GM21367 (cell line): ENCODE measurements at regions not wholly inside any gene's neighbourhood (a gene's known extent, or its start where the extent isn't known, plus 50 kb on each side); places are given as distances from the start of the nearest gene placed in this dataset.

Experiments used
- ATAC-seq: cut with Tn5 transposase; IDR thresholded peaks from one replicate; pipeline ENCODE4 v1.9.1; 2021; ENCODE audit not compliant: unreplicated experiment

- no peak for ATAC-seq
These were observed 388.9 kb downstream of the SH3GL2 start for GRCh38 chr9:17967731-17968130.

DNA sequence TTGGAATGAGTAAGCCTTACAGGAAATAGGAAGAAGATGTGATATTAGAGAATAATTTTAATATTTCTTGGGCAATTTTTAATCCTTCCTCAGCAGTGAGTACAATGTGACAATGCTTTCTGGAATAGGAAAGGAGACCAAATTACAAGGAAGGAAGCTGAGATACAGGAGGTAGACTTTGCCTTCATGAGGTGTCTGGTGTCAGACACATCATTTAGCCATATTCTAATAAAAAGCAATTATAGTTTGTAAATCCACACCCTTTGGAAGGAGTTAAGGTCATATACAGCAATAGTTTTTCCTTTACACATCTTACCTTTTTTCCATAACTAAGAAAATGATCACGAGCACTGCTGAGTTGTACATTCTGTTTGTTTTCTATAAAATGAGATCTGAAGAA is 390.4 kb downstream of the SH3GL2 start:
- ATAC-seq, result no peak

GRCh38 chr9:17970277-17970676 is 391.4 kb downstream of the SH3GL2 start:
- ATAC-seq, result no peak

GRCh38 chr9:17978773-17979172 is 399.9 kb downstream of the SH3GL2 start:
- no peak for ATAC-seq

- no peak for ATAC-seq
These were observed 407.7 kb downstream of the SH3GL2 start for GRCh38 chr9:17986595-17986994.

- ATAC-seq, result no peak
These were observed 408.3 kb downstream of the SH3GL2 start for GRCh38 chr9:17987189-17987588.

- ATAC-seq, result no peak
These were observed 409.6 kb downstream of the SH3GL2 start for GRCh38 chr9:17988489-17988888.

- ATAC-seq, result no peak
These were observed 411.7 kb downstream of the SH3GL2 start for GRCh38 chr9:17990602-17991001.

DNA sequence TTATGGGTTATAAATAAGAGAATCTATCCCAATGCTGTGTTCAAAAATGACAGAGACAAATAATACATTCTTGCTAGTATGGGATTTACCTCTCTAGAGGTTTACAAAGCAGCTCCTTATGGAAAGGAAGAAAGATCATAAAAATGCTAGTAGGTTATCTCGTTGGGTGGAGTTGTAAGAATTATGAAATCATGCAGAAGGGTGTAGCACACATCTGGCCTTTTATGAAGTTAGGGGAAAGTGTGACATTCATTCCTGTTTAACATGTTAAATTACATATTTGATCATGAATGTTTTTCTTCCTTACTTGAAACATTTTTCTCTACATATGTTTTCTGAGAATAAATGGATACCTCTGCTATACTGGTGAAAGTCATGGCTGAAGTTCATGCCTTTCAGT is 414.2 kb downstream of the SH3GL2 start:
- no peak for ATAC-seq

GRCh38 chr9:17994695-17995425 is 416.0 kb downstream of the SH3GL2 start:
- ATAC-seq, result no peak

GRCh38 chr9:17996728-17997127 is 417.9 kb downstream of the SH3GL2 start:
- no peak for ATAC-seq

DNA sequence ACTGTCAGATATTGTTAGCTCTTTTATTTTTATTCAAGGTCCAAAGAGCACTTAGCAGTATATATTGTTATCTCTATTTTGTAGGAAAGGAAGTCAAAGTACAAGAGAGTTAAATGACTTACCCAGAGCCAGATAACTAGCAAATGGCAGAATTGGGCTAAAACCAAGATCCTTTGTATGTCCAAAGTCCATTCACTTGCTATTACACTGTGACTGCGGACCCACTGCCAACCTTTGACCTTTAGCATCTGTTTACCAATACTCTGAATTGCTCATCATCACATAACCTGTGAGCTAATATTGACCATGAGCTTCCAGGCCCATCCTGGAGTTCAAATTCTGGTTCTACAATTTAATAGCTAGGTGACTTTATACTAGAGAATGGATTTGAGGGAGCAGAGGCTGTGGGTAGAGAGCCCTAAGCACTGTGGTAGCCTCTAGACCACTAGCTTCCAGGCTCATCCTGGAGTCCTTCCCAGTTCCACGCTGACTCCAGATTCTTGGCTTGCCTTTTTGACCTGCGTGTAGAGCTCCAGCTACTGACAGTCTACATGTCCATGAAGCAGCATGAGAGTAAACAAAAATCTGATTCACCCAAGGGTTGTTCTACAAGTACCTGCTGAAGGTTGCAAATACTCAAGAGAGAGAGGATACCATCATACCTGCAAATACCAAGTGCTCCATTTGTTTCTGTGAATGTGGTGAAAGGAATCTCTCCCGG is 424.0 kb downstream of the SH3GL2 start:
- ATAC-seq, result no peak

DNA sequence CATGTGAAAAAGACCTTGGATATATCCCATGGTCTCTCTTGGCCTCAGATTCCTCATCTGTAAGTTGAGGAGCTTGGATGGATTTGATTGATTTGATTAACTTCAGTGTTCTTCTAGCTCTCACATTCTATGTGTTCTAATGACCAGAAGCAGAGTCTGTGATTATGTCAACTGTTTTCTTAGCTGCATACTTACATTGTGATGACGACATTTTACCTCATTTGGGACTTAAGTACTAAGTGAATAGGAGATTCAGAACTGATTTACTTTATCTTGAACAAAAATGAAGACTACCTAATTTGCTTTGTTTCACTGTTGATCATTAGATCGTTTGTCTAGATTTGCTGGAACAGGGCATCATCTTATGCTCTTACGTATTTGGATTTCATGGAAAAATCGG is 427.7 kb downstream of the SH3GL2 start:
- no peak for ATAC-seq

GRCh38 chr9:18007621-18008020 is 428.8 kb downstream of the SH3GL2 start:
- ATAC-seq, result no peak

GRCh38 chr9:18009902-18010301 is 431.0 kb downstream of the SH3GL2 start:
- ATAC-seq, result no peak

- ATAC-seq, result no peak
These were observed 431.6 kb downstream of the SH3GL2 start for GRCh38 chr9:18010492-18010891.

- ATAC-seq, result no peak
These were observed 433.3 kb downstream of the SH3GL2 start for GRCh38 chr9:18012170-18012569.

DNA sequence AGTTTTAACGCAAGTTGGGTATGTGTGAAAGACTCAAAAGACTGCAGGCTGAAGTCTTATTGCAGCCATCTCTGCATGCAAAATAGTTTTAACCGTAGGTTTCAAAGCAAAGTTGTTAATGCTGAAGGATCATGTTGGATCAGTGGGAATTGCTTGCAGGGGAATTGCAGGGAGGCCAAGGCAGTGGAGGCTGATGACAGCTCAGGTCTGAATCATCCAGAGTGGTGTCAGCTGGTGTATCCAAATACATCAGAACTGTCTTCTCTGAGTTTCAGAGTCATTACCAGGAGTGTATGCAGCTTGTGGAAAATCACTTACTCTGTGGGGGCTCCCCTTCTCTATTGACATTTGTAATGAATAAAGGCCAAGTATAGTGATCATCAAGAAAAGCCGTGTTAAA is 435.7 kb downstream of the SH3GL2 start:
- no peak for ATAC-seq

DNA sequence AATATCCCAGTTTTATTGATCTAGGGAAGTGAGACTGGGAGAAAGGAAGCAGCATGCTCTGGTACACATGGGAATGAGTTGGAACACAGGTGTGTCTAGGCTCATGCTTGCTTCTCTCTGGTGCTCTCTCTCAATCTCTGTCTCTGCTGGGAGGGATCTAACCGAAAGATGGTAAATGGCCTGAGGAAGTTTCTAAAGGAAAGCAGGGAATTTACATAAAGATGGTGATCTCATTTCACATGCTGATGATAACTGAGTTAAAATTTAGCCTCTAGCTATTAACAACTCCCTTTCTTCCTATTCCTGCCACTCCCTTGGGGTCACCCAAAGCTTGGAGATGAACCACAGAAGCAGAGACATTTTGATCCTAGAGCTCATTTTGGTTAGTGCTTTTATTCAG is 436.2 kb downstream of the SH3GL2 start:
- ATAC-seq, result no peak

GRCh38 chr9:18017136-18017535 is 438.3 kb downstream of the SH3GL2 start:
- ATAC-seq, result no peak

GRCh38 chr9:18018221-18018620 is 439.4 kb downstream of the SH3GL2 start:
- no peak for ATAC-seq

GRCh38 chr9:18018661-18019060 is 439.8 kb downstream of the SH3GL2 start:
- no peak for ATAC-seq
